HPDE6-E6E7 (cell line): ENCODE measurements at regions not wholly inside any gene's neighbourhood (a gene's known extent, or its start where the extent isn't known, plus 50 kb on each side); places are given as distances from the start of the nearest gene placed in this dataset.

Source experiments
- DNase-seq: peaks from one replicate; pipeline ENCODE4 v3.0.0; 2011; ENCODE audit warnings: missing footprints; ENCODE audit errors: extremely low spot score

- DNase-seq: peak; percentile 76
These were observed 162.2 kb downstream of the SREK1 start for GRCh38 chr5:66306105-66306843.

DNA sequence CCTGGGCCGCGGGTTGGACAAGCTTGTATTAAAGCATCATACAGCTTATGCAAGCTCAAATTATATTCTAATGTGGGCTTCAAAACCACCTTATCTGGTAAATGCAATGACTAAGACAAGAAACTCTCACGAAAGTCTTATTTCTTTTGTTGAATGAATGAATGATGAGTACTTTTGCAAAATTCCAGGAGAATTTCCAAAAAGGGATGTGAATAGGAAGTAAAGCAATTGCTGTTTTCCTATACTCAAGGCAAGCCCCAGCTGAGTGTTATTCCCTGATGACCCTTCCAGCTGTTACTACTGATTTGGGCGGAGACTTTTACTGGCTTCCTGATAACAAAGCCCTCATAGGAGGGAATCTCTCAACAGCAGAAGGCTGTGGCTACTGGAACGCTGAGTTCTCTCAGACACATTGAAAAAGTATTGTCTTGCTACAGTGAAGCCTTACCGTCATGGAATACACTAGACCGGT is 162.8 kb downstream of the SREK1 start:
- no peak for DNase-seq

GRCh38 chr5:66307647-66308241 is 163.6 kb downstream of the SREK1 start:
- peak; percentile 37 for DNase-seq

- DNase-seq: no peak
These were observed 168.2 kb downstream of the SREK1 start for GRCh38 chr5:66312266-66312665.

DNA sequence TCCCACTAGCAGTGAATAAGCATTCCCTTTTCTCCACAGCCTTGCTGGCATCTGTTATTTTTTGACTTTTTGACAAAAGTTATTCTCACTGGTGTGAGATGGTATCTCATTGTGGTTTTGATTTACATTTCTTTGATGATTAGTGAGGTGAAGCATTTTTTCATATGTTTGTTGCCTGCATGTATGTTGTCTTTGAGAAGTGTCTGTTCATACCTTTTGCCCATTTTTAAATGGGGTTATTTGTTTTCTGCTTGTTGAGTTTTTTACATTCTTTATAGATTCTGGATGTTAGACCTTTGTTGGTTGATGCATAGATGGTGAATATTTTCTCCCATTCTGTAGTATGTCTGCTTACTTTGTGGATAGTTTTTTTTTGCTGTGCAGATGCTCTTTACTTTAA is 171.7 kb downstream of the SREK1 start:
- no peak for DNase-seq

GRCh38 chr5:66322786-66323528 is 178.9 kb downstream of the SREK1 start:
- no peak for DNase-seq

DNA sequence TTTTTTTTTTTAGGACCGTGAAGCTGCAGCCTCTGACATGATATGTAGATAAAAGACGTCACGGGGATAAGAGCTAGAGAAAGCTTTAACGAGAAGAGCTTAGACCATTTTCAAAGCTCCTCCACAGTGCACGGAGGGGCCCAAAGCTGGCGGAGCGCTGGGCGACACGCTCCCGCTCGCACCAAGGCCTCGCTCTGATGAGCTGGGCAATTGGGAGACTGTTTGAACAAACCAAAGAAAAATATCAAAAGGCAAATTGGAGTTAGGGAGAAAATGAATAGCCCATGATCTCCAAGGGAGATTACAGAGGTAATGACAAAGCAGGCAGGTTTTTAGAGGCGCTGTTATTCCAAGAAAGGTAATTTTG is 179.4 kb downstream of the SREK1 start:
- DNase-seq: no peak

DNA sequence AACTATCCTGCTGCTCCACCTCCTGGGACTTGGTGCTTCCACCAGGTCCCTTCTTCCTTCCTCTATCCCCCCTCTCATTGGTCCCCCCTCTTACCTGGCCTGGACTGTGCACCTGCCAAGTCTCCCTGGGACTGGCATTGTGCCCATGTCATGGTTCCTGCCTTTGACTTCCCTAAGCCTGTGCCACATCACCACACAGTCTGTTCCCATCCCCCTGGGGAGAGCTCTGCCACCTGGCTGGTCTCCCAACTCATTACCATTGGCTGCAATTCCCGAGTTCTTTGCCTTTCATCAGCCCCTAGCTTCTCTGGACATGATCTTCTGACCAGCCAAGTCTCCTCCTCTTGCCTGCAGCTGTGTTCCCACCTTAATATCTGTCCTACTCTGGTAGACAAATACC is 180.3 kb downstream of the SREK1 start:
- no peak for DNase-seq

- DNase-seq: no peak
These were observed 182.2 kb downstream of the SREK1 start for GRCh38 chr5:66326276-66326675.

DNA sequence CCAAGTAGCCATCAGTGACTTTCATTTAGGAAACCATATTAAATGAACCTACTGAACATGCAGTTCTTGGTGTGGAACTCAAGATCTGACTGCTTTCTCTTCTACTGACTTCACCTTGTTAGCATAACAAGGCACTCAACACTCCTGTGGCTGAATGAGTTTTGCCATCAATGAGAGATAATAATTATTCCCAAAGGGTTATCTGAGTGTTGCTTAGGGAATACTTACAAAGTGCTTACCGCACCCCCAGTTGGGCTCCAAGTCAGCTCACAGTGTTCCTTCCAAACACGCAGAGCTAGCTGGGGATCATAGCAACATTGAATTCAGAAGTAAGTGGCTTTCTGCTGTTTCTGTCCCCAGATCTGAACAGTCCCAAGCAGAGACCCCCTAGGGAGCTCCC is 182.9 kb downstream of the SREK1 start:
- DNase-seq: no peak

- DNase-seq: peak; percentile 46
These were observed 185.0 kb downstream of the SREK1 start for GRCh38 chr5:66329078-66329477.

DNA sequence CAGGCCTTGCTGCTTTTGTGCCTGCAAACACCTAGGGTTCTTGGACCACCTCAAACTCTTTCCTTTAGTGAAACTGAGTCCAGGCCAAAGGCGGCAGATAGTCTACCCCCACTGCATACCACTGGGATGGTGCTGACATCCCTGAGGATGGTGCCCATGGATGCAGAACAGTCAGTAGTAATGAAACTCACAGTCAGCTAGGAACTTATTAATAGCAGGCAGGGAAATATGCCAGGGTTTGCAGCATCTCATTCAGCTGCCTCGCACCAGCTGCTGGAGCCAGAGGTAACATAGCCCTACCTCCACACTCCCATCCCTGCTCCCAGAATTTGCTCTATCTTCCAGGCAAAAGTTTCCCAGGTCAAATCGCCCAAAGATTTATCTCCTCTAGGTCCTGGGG is 189.1 kb downstream of the SREK1 start:
- DNase-seq: no peak

DNA sequence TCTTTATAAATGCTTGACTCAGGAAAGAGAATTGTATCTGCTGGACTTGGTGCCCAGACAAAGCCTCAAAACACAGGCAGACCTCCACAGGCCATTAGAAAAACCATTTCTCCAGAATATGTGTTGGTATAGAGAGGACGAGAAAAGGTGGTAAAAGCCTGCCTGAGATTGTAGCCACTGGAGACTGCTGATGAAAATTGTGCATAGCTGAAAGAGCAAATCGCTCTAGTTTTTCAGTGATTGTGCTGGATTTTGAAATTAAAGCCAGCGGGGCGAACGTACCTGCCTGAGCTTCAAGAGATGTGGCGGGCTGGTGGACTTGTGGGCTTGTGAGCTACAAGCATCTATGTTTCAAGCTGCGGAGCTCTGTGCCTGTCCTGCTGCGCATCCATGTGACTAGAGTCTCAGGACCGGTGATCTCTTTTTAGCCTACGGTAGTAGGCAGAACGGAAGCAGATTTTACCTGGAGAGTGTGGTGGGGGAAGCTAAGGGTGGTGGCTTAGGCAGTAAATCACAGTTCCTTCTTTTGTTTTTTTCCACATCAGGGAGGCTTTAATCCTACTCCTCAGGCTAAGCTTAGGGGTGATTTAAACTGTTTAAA is 193.6 kb downstream of the SREK1 start:
- no peak for DNase-seq

- no peak for DNase-seq
These were observed 194.7 kb downstream of the SREK1 start for GRCh38 chr5:66338828-66339227.

DNA sequence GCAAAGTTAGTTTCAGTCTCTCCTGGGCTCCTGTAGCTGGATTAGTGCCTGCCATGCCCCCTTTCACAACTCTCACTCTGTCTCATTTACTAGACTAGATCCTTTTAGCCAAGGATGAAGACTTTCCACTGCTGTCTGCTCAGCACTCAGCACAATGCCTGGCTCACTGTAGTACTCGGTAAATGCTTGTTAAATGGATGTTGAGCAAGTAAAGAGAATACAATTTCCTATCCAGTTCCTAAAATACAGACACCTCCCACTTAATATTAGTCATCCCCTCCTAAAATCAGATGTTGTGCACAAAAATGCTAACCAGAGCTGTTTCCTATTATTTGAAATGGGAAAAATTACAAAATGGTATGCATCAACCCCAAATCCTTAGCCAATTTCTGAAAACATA is 195.8 kb downstream of the SREK1 start:
- DNase-seq: no peak

- no peak for DNase-seq
These were observed 196.7 kb downstream of the SREK1 start for GRCh38 chr5:66340786-66341185.

GRCh38 chr5:66342341-66342880 is 198.3 kb downstream of the SREK1 start:
- DNase-seq: no peak

DNA sequence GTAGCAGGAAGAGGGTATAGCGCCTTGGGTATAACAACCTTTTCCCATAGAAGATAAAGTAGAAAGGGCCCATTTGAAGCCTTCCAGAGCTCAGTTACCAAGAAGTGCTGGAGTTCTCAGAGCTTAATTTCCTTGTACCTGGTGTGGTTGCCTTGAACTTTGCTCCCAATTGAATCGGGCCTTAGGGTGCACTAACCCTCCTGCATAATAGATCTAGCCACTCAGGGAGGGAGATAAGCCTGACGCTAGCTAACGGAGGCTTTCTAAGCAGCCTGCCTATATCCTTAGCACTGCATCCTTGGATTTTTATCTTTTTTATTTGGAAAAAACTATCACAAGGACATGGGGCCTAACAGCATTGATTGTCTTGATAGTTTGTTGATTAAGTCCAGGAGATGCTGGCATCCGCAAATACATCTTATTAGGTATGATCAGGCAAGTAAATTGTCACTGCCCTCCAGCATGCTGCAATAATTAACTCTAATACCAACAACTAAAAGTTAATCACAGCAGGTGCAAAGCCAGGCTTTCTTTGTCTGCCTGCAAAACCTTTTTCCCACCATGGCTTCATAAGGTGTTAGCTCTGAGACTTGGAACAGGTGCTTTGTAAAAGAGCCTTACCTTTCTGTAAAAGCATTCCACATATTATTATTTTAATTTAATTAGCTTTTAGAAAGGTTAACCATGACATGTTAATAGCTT is 199.4 kb downstream of the SREK1 start:
- DNase-seq: no peak

- DNase-seq: no peak
These were observed 200.4 kb downstream of the SREK1 start for GRCh38 chr5:66344544-66344943.

GRCh38 chr5:66345281-66345680 is 201.2 kb downstream of the SREK1 start:
- no peak for DNase-seq

- no peak for DNase-seq
These were observed 202.8 kb downstream of the SREK1 start for GRCh38 chr5:66346869-66347268.
